A673 (cell line): ENCODE measurements at regions not wholly inside any gene's neighbourhood (a gene's known extent, or its start where the extent isn't known, plus 50 kb on each side); places are given as distances from the start of the nearest gene placed in this dataset.

Experiments used
- CTCF ChIP-seq: fragments of 300-800, 200-600 bp; sonication (generic); conservative IDR thresholded peaks from 2 replicates; pipeline ENCODE4 v1.5.1; 2017; ENCODE audit warnings: low read depth, mild to moderate bottlenecking, antibody characterized with exemption, low read length, moderate library complexity, mixed read lengths
- EZH2 ChIP-seq: fragments of 200-600 bp; sonication (generic); IDR thresholded peaks from 2 replicates; pipeline ENCODE4 v1.6.1; 2017; ENCODE audit warnings: borderline replicate concordance, low read depth, mild to moderate bottlenecking, mixed read lengths, antibody characterized with exemption, low read length; ENCODE audit not compliant: poor library complexity, severe bottlenecking

GRCh38 chr13:22009937-22010336 lies 339.1 kb downstream of the FGF9 start:
- TF ChIP-seq CTCF (no peak), EZH2 (no peak)
